HL-60 (cell line): ENCODE measurements at regions not wholly inside any gene's neighbourhood (a gene's known extent, or its start where the extent isn't known, plus 50 kb on each side); places are given as distances from the start of the nearest gene placed in this dataset.

ENCODE experiments used
- DNase-seq, 2 experiments: peaks; one replicate each; pipeline ENCODE4 v3.0.0-alpha.2; 2010 to 2020; ENCODE audit warnings: low read depth in 1 of 2, low spot score in 1 of 2
- H3K27ac ChIP-seq: fragments of 250-450 bp; sonication (Bioruptor Pico); replicated peaks from 2 replicates; pipeline ENCODE4 v1.5.1; 2020; ENCODE audit warnings: mild to moderate bottlenecking, moderate library complexity
- H3K27me3 ChIP-seq: fragments of 250-450 bp; sonication (Bioruptor Pico); 2 replicates; pipeline ENCODE4 v1.5.1; 2021; ENCODE audit warnings: mild to moderate bottlenecking, moderate library complexity; ENCODE audit not compliant: insufficient read depth, poor library complexity, severe bottlenecking
- H3K4me3 ChIP-seq: replicated peaks from 2 replicates; pipeline ENCODE4 v1.5.1; 2011; ENCODE audit warnings: mild to moderate bottlenecking, control low read depth, low read length; ENCODE audit not compliant: insufficient read depth
- CTCF ChIP-seq: IDR thresholded peaks from one replicate; pipeline ENCODE4 v1.5.1; 2011; ENCODE audit warnings: low read length, control low read depth, inconsistent platforms; ENCODE audit not compliant: insufficient read depth
- GABPA ChIP-seq: IDR thresholded peaks from 2 replicates; pipeline ENCODE4 v1.6.1; 2012; ENCODE audit warnings: low read depth
- POLR2AphosphoS5 ChIP-seq: IDR thresholded peaks from 2 replicates; pipeline ENCODE4 v1.6.1; 2012; ENCODE audit warnings: low read depth
- REST ChIP-seq: IDR thresholded peaks from 2 replicates; pipeline ENCODE4 v1.6.1; 2012; ENCODE audit warnings: low read depth; ENCODE audit not compliant: insufficient replicate concordance
- SPI1 ChIP-seq: IDR thresholded peaks from 2 replicates; pipeline ENCODE4 v1.6.1; 2012; ENCODE audit warnings: low read depth, mild to moderate bottlenecking, borderline replicate concordance

GRCh38 chr3:115236496-115236895, 89.4 kb upstream of the ZBTB20 start:
- no peak overlapping the region for H3K27ac ChIP-seq
- peaks cover 2% of the 10 kb centered on the region for H3K27me3 ChIP-seq
- H3K4me3 ChIP-seq: no peak overlapping the region
- no peak for TF ChIP-seq CTCF
- no peak for TF ChIP-seq POLR2AphosphoS5
- no peak for TF ChIP-seq GABPA
- TF ChIP-seq REST: no peak
- TF ChIP-seq SPI1: no peak
- DNase-seq: no peak

GRCh38 chr3:115239717-115240116, 92.6 kb upstream of the ZBTB20 start:
- TF ChIP-seq GABPA: no peak
- TF ChIP-seq CTCF: no peak
- TF ChIP-seq REST: no peak
- no peak for TF ChIP-seq SPI1
- TF ChIP-seq POLR2AphosphoS5: no peak
- DNase-seq: no peak
- Histone ChIP-seq H3K27me3 (peaks cover 2% of the 10 kb centered on the region), H3K4me3 (no peak overlapping the region), H3K27ac (no peak overlapping the region)

- Histone ChIP-seq H3K27me3 (no peaks in the 10 kb centered on the region), H3K27ac (no peak overlapping the region), H3K4me3 (no peak overlapping the region)
- TF ChIP-seq POLR2AphosphoS5 (no peak), SPI1 (no peak), REST (no peak), CTCF (no peak), GABPA (no peak)
- no peak for DNase-seq
Measured at GRCh38 chr3:115244350-115244749, 97.3 kb upstream of the ZBTB20 start.
